ENCODE measurements at regions not wholly inside any gene's neighbourhood (a gene's known extent, or its start where the extent isn't known, plus 50 kb on each side); places are given as distances from the start of the nearest gene placed in this dataset.

DNA sequence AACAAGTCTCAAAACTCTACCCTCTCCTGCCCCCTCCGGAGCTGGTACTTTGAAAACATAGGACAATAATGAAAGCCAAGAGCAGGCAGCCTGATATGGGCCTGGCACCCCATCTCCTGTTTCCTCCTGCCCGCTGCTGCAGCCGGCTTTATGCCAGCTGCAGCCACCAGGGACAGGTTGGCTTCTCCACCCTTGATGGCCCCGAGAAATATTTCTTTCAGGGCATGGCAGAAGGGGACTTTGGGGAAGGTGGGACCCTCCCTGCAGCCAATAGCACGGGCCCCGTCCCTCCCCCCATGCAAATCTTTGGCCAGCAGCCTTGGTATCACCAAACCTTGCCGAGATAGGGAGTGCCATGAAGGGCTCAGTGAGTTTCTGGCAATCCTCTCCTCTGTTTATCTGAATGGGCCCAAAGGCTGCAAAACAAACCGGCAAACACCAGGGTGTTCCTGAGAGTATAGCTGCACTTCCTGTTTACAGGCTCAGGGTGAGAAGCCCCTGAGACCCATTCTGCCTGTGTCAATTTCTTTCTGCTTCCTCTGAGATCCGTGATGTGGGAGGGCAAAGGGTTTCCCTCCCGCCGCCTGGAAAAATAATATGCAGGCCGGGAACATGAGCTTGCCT is 73.4 kb upstream of the BOD1 start:
- peak; percentile 52 for DNase-seq (ENCODE audit: low spot score)

DNA sequence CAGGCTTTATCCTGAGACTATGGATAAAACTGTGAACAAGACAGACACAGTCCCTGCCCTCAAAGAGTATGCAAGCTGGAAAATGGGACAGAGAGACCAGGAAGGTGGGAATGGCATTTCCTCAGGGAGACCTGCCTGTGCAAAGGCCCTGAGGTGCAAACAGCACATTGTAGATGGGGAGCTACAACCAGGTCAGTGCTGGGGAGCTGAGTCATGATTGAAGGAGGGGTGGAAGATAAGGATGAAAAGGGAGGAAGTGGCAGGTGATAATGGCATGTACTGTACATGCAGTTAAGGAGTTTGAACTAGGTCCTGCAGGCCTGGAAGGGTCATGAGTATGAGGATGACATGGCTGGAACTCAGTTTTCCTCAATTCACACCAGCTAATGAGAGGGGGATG is 75.5 kb upstream of the BOD1 start:
- DNase-seq (ENCODE audit: low spot score): no peak

DNA sequence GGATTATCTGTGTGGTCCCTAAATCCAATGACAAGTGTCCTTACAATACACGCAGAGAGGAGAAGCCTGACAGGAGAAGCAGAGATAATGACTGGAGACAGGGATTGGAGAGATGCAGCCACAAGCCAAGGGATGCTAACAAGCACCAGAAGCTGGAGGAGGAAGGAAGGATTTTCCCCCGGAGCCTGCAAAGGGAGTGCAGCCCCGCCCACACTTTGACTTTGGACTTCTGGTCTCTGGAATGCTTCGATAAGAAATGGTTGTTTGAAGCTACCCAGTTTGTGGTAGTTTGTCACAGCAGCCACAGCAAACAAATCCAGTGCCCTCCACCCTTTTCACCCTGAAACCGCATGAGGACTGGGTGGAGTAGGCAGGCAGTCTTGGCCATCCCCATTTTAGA is 77.2 kb upstream of the BOD1 start:
- DNase-seq (ENCODE audit: low spot score): peak; percentile 12

DNA sequence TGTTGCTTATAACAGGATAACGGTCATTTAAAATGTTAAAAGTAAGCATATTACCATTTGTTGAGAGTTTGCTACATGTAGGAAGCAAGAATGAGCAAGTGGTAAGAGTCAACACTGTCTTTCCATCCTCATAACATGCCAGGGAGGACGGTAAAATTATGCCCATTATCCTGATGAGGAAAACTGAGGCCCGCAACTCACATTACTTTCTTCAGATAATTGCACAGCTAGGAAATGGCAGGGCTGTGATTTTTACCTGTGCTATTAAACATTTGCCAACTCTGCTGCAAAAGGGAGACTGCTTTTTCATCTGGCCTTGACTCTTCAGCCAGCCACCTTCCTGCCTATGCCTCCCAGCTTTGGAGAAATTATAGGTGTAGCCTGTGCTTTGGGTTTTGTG is 79.8 kb upstream of the BOD1 start:
- DNase-seq (ENCODE audit: low spot score): no peak

DNA sequence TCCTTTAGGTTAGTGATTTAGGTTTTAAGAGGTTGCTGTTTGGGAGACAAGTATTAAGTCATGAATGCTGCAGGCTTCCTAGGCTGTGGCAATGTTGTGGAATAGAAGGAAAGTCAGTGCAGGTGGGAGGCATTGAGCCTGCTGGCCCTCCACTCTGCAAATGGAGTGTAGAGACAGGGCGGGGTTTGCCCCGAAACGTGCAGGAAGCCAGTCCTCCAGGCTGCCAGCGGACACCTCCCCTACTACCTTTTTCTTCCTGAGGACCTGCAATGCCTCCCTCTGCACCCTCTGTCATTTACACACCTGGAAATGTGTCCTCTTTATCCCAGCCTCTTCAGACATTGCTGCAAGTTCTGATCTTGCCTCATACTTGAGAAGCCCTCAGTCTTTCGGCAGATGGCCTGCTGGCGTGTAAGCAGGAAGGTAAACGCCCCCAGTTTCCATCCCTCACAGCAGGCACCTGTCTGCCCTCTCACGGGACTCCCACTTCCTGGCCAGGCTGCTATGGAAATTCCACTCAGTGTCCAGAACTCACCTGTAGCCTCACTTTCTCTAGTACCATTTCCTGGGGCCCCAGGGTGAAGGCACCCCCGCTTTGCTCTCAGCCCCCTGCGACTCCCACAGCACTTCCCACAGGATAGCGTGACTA is 81.6 kb upstream of the BOD1 start:
- no peak for DNase-seq (ENCODE audit: low spot score)

DNA sequence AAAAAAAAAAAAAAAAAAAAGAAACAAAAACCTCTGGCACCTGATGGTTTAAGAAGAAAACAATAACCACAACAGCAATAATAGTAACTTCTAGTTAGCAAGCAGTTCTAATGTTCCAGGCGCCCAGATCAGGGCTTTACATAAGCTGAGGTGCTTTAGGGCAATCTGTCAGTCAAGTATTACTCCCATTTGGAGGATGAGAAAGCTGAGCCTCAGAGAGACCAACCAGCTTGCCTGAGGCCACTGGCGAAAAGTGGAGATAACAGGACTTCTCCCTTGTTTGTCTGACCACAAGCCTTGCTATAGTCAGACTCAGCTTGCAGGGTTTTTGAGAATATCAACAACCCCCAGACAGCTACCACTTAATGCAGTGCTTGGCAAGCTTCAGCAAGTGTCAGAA is 83.5 kb upstream of the BOD1 start:
- no peak for DNase-seq (ENCODE audit: low spot score)

DNA sequence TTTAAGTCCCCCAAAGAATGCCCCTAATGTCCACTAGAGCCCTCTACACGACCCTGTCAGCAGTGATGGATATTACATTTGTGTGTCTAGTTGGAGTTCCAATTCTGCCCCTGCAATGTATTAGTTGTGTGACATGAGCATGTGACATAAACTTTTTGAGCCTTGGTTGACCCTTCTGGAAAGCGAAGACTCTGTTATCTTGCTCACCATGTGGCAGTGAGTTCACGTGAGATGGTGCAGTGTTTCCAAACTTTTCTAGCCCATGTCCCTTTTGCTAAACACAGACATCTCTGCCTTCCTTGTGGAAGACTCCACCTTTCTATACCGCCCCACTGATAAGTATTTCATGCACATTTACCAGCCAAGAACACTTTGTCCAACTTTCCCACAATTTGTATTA is 87.0 kb upstream of the BOD1 start:
- no peak for DNase-seq (ENCODE audit: low spot score)

DNA sequence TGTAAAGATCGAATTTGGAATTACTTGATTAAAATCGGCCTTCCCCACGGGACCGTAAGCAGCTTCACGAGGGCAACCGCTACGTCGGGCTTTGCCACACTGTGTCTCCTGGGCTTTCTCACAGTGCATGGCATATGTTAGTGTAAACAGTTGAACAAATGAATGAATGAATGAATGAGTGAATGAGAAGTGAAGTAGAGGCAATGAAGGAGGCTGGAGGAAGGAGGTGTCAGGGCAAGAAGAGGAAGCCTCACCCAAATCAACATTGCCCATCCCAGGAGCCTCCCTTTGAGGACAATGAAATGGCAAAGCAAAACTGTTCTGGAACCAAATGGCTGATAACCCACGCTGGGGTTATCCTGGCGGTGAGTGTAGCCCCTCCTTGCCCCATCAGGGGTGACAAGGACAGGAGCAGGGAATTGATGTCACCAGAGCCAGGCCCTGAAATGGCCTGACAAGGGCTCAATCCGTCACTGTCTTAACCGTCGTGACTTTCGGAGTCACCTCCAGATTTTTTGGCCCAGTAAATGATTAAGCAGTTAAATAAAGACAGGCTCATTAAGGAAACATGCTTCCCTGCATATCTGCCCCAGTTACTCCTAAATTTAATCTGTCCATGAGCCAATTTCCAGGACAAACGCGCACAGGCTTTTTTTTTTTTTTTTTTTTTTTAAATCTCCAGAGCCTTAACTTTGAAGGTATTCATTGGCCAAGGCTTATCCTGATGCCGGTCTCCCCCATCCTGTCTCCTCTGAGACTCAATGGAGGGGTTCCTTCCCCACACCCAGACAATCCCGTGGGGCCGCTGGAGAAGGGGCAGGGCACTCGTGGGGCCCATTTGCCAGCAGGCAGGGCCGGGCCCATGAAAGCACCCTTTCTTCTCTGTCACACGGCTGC is 88.4 kb upstream of the BOD1 start:
- DNase-seq (ENCODE audit: low spot score): no peak

DNA sequence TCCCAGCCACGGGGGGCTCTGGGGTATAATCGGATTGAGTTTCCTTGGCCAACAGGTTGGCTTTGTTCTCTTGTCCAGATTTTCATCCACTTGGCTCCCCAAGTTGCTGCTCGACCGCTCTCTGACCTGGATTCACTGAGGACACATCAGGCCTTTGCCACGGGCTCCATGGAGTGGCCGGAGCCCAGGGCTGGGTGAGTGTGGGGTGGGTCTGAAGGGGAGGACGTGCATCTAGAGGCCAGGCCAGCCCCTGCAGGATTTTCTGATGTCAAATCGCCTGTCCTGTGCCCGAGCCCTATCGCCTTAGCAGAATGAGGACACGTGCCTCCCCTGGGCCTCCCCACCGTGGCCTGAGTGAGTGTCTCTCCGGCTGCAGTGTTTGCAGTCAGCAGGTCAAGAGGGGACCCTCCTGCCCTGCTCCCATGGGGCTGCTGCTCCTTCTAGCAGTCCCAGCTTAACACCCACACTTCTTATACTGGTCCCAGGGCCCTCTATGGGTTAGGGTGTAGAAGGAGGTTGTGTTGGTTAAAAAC is 89.1 kb upstream of the BOD1 start:
- DNase-seq (ENCODE audit: low spot score): no peak

DNA sequence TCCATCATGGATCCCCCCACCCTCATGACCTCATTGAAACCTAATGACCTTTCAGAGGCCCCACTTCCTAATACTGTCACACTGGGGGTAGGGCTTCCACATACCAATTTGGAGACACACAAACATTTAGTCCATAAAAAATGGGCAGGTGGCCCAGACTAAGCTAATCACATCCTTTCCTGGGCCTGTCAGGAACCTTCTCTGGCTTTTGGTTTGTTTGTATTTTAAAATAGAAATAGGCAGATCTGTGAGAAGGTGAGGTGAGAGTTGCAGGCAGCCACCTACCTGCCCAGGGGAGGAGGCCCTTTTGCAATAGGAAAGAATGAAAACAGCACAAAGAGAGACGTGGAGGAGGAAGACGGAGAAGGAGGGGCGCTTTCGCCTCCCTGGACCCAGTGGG is 90.2 kb upstream of the BOD1 start:
- DNase-seq (ENCODE audit: low spot score): no peak

DNA sequence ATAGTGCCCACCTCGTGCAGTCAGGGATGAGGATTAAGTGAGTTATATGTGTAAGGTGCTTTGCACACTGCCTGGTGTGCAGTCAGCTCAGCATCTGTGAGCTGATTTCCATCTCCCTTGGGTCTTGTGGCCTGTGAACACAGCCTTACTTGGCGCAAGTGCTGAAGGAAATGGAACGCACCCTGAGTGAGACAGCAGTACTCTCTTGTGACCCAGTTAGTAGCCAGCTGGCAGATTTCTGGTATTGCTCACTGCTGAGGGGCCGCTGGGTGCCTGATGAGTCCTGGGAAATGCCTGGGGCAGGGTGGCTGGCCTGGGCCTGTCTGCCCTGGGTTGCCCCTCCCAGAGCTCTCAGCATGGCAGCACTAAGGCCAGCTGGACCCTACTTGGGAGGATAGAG is 90.9 kb upstream of the BOD1 start:
- no peak for DNase-seq (ENCODE audit: low spot score)

DNA sequence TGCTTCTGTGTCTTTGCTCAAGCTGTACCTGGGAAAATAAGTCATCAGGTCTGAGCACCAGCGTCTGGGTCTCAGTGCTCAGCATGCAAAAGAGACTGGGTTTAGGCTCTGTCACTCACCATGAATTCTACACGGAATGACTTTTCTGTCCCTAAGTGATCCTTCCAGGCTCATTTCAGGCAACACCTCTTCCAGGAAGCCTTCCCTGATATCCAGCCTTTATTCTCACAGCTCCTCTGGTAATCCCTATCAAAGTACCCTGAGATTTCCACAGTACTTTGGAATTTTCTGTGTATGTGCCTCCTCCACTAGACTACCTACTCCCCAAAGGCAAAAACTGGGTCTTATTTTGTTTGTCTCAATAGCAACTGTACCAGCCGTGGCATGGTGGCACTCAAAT is 92.7 kb upstream of the BOD1 start:
- DNase-seq (ENCODE audit: low spot score): no peak

DNA sequence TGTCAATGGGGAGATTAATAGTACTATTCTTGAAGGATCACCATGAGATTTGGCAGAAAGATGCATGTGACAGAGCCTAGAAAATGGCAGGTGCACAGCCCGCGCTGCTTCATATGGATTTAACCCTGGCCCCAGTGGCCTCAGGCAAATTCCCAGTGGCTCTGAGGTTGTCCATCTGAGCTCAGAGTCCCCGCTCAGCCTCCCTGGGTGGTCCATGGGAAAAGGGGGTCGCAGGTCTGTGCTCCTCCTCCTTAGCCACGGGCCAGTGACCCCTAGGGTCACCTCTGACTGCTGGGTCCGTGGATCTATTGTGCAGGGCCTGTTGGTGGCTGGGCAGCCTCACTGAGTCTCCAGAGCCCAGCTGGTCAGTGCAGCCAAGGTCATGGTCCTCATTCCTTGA is 93.3 kb upstream of the BOD1 start:
- DNase-seq (ENCODE audit: low spot score): no peak

DNA sequence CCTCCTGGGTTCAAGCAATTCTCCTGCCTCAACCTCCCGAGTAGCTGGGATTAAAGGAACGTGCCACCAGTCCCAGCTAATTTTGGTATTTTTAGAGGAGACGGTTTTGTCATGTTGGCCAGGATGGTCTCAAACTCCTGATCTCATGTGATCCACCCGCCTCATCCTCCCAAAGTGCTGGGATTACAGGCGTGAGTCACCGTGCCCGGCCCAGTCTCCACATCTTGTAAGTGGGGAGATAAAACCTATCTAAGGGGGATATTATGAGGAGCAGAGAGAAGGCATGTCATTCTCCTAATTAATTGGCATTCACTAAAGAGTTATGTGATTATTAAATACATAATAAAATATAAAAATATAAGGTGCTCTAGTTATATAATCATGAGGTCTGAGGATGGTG is 94.1 kb upstream of the BOD1 start:
- no peak for DNase-seq (ENCODE audit: low spot score)

DNA sequence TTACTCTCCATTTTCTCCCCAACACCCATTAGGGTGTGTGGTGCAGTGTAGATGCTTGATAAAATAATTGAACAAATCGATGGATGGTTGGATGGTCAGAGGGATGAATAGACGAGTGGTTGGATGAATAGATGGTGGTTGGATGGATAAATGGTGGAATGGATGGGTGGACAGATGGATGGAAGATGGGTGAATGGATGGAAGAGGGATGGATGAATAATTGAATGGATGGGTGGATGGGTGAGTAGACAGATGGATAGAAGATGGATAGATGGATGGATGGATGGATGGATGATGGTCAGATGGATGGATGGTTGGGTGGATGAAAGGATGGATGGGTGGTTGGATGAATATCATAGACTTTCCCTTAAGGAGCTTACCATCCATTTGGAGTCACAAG is 95.0 kb upstream of the BOD1 start:
- DNase-seq (ENCODE audit: low spot score): no peak

DNA sequence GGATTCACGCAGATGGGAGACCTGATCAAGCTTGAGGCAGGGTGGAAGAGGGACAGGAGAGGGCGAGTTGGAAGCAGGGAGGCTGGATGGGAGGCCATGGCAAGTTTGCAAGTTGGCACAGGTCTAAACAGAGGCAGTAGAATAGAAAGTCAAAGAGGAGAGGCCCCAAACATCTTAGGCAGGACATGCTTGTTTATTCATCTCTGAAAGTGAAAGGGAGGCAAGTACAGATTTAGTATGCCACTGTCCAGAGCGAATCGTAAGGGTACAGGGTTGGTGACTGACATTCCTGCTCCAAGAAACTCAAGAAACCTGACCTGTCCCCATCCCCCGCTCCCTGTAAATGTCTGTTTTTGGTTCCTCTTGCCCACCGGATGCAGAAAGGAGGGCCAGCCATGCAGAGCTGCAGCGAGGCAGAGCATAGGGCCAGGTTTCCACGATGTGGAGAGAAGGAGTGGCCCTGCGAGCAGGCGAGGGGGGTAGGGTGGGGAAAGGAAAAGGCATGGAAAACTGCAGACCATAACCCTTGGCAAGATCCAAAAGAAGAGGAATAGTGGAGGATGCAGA is 96.2 kb upstream of the BOD1 start:
- no peak for DNase-seq (ENCODE audit: low spot score)

DNA sequence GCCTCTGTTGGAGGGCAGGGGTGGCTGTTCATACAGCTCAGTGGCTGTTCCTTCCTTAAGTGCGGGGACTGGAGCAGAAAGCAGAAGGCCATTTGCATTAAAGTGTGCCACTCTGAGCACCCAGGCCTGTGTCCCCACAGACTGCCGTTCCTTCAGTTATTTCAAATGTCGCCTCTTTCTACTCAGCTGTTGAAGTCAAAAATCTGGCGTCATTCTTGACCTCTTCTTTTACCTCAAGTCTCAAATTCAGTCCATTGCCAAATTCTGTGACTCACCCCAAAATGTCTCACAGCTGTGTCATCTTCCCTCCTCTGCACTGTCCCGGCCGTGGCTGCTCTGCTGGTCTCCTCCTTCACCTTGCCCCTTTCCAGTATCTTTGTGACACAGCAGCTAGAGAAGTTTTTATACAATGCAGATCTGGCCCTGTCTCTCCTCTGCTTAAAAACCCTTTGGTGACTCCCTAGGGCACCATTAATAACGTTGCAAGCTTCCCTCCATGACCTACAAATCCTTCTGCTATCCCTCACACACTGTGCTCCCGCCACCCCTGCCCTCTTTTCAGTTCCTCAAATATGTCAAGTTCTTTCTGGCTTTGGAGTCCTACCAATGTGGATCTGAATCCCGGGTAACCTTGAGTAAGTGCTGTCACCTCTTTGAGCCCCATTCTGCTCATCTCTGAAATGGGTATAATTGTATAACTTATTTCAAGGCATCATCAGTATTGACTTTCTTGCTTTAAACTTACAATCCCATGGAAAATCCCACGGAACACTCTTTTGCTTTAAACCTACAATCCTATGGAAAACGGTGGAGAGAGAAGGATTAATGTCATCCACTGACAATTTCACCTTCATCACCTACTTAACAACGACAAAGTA is 98.3 kb upstream of the BOD1 start:
- DNase-seq (ENCODE audit: low spot score): no peak

DNA sequence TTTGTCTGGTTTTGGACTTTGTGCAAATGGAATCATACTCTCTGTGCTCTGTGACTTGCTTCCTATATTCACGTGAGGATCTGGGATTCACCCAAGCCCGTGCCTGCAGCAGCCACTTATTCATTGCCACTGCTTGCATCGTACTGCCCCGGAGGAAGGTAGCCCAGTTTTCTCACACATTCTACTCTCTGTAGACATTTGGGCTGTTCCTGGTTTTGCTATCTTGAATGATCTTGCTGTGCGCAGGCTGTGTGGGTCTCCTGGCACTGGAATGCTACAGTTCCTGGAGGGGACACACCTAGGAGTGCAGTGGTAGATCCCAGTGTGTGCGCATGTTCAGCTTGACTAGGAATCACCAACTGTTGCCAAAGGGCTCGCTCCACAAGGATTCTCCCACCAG is 99.2 kb upstream of the BOD1 start:
- no peak for DNase-seq (ENCODE audit: low spot score)

DNA sequence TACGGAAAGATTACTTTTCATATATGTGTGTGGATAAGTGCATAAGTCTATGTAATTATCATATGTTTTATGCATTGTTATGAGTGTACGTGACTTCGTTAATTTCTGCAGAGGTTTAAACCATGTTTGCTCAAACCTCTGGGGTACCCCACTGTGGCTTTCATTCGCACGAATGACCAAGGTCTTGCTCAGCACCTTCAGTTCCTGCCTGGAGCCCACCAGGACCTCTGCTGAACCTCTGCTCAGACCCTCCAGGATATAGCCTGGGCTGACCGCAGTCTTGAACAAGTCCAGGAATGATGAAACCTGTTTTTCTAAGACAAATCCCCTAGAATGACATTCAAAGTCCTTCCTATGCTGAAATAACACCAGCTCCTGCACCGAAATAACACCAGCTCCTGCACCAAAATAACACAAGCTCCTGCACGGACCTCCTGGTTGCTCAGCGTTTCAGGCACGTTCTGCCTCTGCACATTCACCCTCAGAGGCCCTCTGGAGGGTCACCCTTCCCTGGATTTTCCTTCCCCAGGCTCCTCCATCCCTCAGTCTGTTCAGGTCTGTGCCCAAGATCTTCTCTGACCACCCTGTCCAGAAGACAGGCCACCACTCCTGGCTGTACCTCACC is 99.7 kb upstream of the BOD1 start:
- no peak for DNase-seq (ENCODE audit: low spot score)

DNA sequence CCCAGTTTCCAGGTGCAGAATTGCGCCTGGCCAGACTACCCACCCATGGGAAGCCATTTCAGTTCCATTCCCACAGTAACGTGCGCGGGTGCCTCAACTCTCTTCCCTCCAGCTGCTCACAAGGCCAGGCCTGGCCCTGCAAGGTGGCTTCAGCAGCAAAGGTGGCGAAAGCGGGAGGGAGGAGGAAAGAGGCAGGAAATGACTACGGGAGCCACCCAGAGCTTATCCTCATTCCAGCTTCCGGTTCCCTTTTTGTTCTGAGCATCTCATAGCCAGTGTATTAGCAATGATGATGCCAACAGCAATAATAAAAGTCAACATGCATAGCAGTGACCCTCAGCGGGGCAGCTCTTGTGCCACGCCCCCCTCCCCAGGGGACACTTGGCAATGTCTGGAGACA is 101.5 kb upstream of the BOD1 start:
- DNase-seq (ENCODE audit: low spot score): no peak

DNA sequence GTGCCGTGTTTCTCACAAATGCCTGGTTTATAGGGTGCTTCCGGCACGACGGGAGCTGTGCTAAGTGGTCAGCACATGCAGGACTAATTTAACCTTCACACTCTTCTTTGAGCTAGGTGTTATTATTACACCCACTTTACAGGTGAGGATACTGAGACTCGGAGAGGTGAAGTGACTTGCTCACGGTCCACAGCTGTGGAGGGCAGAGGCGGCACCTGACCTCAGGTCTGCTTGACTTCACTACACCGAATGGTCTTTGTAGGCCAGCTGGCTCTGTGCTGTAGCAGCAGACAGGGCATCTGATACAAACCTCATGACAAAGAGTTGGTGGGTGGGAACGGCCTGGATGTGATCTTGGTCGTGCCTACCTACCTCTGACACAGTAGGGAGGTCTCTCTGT is 102.0 kb upstream of the BOD1 start:
- DNase-seq (ENCODE audit: low spot score): no peak

Data from HT-29 (cell line).